HepG2 (cell line): ENCODE measurements at regions not wholly inside any gene's neighbourhood (a gene's known extent, or its start where the extent isn't known, plus 50 kb on each side); places are given as distances from the start of the nearest gene placed in this dataset.

Experiments
- EHMT2 ChIP-seq: fragments of 200-600 bp; sonication (generic); IDR thresholded peaks from 2 replicates; pipeline ENCODE4 v1.7.0; 2017; ENCODE audit warnings: antibody characterized with exemption, low read depth, low read length, borderline replicate concordance
- MAFG ChIP-seq: sonication (generic); formaldehyde crosslinking; IDR thresholded peaks from 2 replicates; pipeline ENCODE4 v1.5.1; 2020; ENCODE audit warnings: mild to moderate bottlenecking, missing genetic modification reagents
- PAXIP1 ChIP-seq: sonication (generic); formaldehyde crosslinking; conservative IDR thresholded peaks from 2 replicates; pipeline ENCODE4 v1.4.0; 2020; ENCODE audit warnings: mild to moderate bottlenecking, missing genetic modification reagents, moderate library complexity
- POGZ ChIP-seq: sonication (generic); formaldehyde crosslinking; IDR thresholded peaks from 2 replicates; pipeline ENCODE4 v1.4.0; 2020; ENCODE audit warnings: mild to moderate bottlenecking, missing genetic modification reagents
- PPARG ChIP-seq: conservative IDR thresholded peaks from 2 replicates; pipeline ENCODE4 v1.6.1; 2016; ENCODE audit warnings: missing biosample characterization, missing genetic modification reagents
- RAD21 ChIP-seq: fragments of 450-650 bp; formaldehyde crosslinking; IDR thresholded peaks from 2 replicates; pipeline ENCODE4 v1.5.0; 2020; ENCODE audit warnings: mild to moderate bottlenecking
- RBM39 ChIP-seq: fragments of 200-400 bp; formaldehyde crosslinking; IDR thresholded peaks from one replicate; pipeline ENCODE4 v1.6.1; 2018; ENCODE audit warnings: antibody characterized with exemption, mild to moderate bottlenecking, low read depth, low read length; ENCODE audit not compliant: poor library complexity, severe bottlenecking
- SMARCC2 ChIP-seq: fragments of 450-650 bp; IDR thresholded peaks from 2 replicates; pipeline ENCODE4 v1.6.1; 2017; ENCODE audit warnings: antibody characterized with exemption, mild to moderate bottlenecking
- SNAI1 ChIP-seq: sonication (generic); formaldehyde crosslinking; IDR thresholded peaks from 2 replicates; pipeline ENCODE4 v1.5.0; 2020; ENCODE audit warnings: mild to moderate bottlenecking, missing genetic modification reagents, borderline replicate concordance
- TAF1 ChIP-seq: sonication (generic); formaldehyde crosslinking; IDR thresholded peaks from 2 replicates; pipeline ENCODE4 v1.4.0; 2020; ENCODE audit warnings: missing genetic modification reagents
- TBX3 ChIP-seq: fragments of 450-650 bp; IDR thresholded peaks from 2 replicates; pipeline ENCODE4 v1.6.1; 2017; ENCODE audit warnings: antibody characterized with exemption, mild to moderate bottlenecking, inconsistent platforms, borderline replicate concordance
- TEAD3 ChIP-seq: optimal IDR thresholded peaks from 2 replicates; pipeline ENCODE3; 2016; ENCODE audit warnings: borderline replicate concordance
- TGIF2 ChIP-seq: IDR thresholded peaks from 2 replicates; pipeline ENCODE4 v1.6.1; 2016; ENCODE audit warnings: control low read depth, missing compliant biosample characterization
- ZNF567 ChIP-seq: sonication (generic); formaldehyde crosslinking; IDR thresholded peaks from 2 replicates; pipeline ENCODE4 v1.8.1; 2023; ENCODE audit warnings: mild to moderate bottlenecking, missing genetic modification reagents, borderline replicate concordance
- ZNF569 ChIP-seq: sonication (generic); formaldehyde crosslinking; IDR thresholded peaks from 2 replicates; pipeline ENCODE4 v1.5.0; 2020; ENCODE audit warnings: mild to moderate bottlenecking, missing genetic modification reagents, moderate library complexity, borderline replicate concordance
- ZNF570 ChIP-seq: sonication (generic); formaldehyde crosslinking; IDR thresholded peaks from 2 replicates; pipeline ENCODE4 v1.4.0; 2020; ENCODE audit warnings: mild to moderate bottlenecking, missing genetic modification reagents, borderline replicate concordance
- TF ChIP-seq, protein P1 (sequence below): sonication (generic); formaldehyde crosslinking; IDR thresholded peaks from 2 replicates; pipeline ENCODE4 v1.5.1; 2020; ENCODE audit warnings: missing genetic modification reagents, mild to moderate bottlenecking, borderline replicate concordance
- TF ChIP-seq, protein P2 (sequence below): sonication (generic); formaldehyde crosslinking; IDR thresholded peaks from 2 replicates; pipeline ENCODE4 v1.4.0; 2020; ENCODE audit warnings: missing genetic modification reagents
- TF ChIP-seq, protein P3 (sequence below): sonication (generic); formaldehyde crosslinking; IDR thresholded peaks from 2 replicates; pipeline ENCODE4 v1.5.1; 2020; ENCODE audit warnings: mild to moderate bottlenecking, moderate library complexity, missing genetic modification reagents

- TF ChIP-seq, protein P1, sequence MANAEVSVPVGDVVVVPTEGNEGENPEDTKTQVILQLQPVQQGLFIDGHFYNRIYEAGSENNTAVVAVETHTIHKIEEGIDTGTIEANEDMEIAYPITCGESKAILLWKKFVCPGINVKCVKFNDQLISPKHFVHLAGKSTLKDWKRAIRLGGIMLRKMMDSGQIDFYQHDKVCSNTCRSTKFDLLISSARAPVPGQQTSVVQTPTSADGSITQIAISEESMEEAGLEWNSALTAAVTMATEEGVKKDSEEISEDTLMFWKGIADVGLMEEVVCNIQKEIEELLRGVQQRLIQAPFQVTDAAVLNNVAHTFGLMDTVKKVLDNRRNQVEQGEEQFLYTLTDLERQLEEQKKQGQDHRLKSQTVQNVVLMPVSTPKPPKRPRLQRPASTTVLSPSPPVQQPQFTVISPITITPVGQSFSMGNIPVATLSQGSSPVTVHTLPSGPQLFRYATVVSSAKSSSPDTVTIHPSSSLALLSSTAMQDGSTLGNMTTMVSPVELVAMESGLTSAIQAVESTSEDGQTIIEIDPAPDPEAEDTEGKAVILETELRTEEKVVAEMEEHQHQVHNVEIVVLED (CRISPR knock-in tag) = 0 out of 2 replicates have a peak, but pooled peaks have one; percentile 22
- TF ChIP-seq POGZ (CRISPR knock-in tag) (peak; percentile 81), MAFG (CRISPR knock-in tag) (no peak), SMARCC2 (no peak), PPARG (peak; percentile 49), ZNF570 (CRISPR knock-in tag) (0 out of 2 replicates have a peak, but pooled peaks have one; percentile 36), TGIF2 (CRISPR knock-in tag) (0 out of 2 replicates have a peak, but pooled peaks have one; percentile 43), SNAI1 (CRISPR knock-in tag) (no peak), RBM39 (no peak), PAXIP1 (CRISPR knock-in tag) (peak; percentile 80), TAF1 (peak; percentile 36; the same call in 1 of the 2 replicates), ZNF567 (CRISPR knock-in tag) (0 out of 2 replicates have a peak, but pooled peaks have one; percentile 36), TBX3 (peak; percentile 47; the same call in 1 of the 2 replicates), RAD21 (CRISPR knock-in tag) (0 out of 2 replicates have a peak, but pooled peaks have one; percentile 23), ZNF569 (CRISPR knock-in tag) (no peak), TEAD3 (CRISPR knock-in tag) (peak; percentile 93), EHMT2 (peak; percentile 90)
- TF ChIP-seq, protein P2, sequence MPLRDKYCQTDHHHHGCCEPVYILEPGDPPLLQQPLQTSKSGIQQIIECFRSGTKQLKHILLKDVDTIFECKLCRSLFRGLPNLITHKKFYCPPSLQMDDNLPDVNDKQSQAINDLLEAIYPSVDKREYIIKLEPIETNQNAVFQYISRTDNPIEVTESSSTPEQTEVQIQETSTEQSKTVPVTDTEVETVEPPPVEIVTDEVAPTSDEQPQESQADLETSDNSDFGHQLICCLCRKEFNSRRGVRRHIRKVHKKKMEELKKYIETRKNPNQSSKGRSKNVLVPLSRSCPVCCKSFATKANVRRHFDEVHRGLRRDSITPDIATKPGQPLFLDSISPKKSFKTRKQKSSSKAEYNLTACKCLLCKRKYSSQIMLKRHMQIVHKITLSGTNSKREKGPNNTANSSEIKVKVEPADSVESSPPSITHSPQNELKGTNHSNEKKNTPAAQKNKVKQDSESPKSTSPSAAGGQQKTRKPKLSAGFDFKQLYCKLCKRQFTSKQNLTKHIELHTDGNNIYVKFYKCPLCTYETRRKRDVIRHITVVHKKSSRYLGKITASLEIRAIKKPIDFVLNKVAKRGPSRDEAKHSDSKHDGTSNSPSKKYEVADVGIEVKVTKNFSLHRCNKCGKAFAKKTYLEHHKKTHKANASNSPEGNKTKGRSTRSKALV = peak; percentile 29; the same call in 1 of the 2 replicates
- TF ChIP-seq, protein P3, sequence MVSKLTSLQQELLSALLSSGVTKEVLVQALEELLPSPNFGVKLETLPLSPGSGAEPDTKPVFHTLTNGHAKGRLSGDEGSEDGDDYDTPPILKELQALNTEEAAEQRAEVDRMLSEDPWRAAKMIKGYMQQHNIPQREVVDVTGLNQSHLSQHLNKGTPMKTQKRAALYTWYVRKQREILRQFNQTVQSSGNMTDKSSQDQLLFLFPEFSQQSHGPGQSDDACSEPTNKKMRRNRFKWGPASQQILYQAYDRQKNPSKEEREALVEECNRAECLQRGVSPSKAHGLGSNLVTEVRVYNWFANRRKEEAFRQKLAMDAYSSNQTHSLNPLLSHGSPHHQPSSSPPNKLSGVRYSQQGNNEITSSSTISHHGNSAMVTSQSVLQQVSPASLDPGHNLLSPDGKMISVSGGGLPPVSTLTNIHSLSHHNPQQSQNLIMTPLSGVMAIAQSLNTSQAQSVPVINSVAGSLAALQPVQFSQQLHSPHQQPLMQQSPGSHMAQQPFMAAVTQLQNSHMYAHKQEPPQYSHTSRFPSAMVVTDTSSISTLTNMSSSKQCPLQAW (CRISPR knock-in tag) = no peak
Measured at GRCh38 chr1:213793482-213794067, 194.2 kb upstream of the PROX1 start (continued).
